Suprapubic skin (tissue), 4 donors: ENCODE measurements at regions not wholly inside any gene's neighbourhood (a gene's known extent, or its start where the extent isn't known, plus 50 kb on each side); places are given as distances from the start of the nearest gene placed in this dataset.

ENCODE experiments used
- DNase-seq, 2 donors: peaks; one replicate each; pipeline ENCODE4 v3.0.0-alpha.2; 2019; ENCODE audit warnings: low spot score in 2 of 2
- H3K27ac ChIP-seq: fragments of 200-600 bp; sonication (generic); one replicate; pipeline ENCODE4 v1.5.1; 2019
- H3K27me3 ChIP-seq: fragments of 200-600 bp; sonication (generic); one replicate; pipeline ENCODE4 v1.5.1; 2019
- H3K36me3 ChIP-seq: fragments of 200-600 bp; sonication (generic); one replicate; pipeline ENCODE4 v1.5.1; 2019
- H3K4me1 ChIP-seq: fragments of 200-600 bp; sonication (generic); one replicate; pipeline ENCODE4 v1.5.1; 2019
- H3K4me3 ChIP-seq: fragments of 200-600 bp; sonication (generic); one replicate; pipeline ENCODE4 v1.5.1; 2019; ENCODE audit warnings: mild to moderate bottlenecking
- H3K9me3 ChIP-seq: fragments of 200-600 bp; sonication (generic); one replicate; pipeline ENCODE4 v1.5.1; 2019
- EP300 ChIP-seq: sonication (generic); formaldehyde crosslinking; IDR thresholded peaks from one replicate; pipeline ENCODE4 v1.6.1; 2017; ENCODE audit warnings: antibody characterized with exemption
- POLR2A ChIP-seq, 2 donors: fragments of 450-650 bp; IDR thresholded peaks; one replicate each; pipeline ENCODE4 v1.6.1; 2017; ENCODE audit warnings: antibody characterized with exemption in 2 of 2, mild to moderate bottlenecking in 2 of 2, moderate library complexity in 2 of 2
- POLR2AphosphoS5 ChIP-seq, 3 donors: sonication (generic); formaldehyde crosslinking; IDR thresholded peaks; one replicate each; pipeline ENCODE4 v1.6.1; 2017; ENCODE audit warnings: antibody characterized with exemption in 3 of 3
- WGBS: methylation state at CpG from one replicate; pipeline ENCODE4 v1.1.5; 2018; 5-methylcytosine and 5-hydroxymethylcytosine counted together
- TF ChIP-seq, protein P1 (sequence below), 2 donors: fragments of 200-600 bp in 1 of 2; fragments of 450-650 bp in 1 of 2; sonication (generic) in 1 of 2; IDR thresholded peaks; one replicate each; pipeline ENCODE4 v1.5.1; 2016 to 2019; ENCODE audit warnings: antibody characterized with exemption in 2 of 2, mild to moderate bottlenecking in 1 of 2, moderate library complexity in 1 of 2

DNA sequence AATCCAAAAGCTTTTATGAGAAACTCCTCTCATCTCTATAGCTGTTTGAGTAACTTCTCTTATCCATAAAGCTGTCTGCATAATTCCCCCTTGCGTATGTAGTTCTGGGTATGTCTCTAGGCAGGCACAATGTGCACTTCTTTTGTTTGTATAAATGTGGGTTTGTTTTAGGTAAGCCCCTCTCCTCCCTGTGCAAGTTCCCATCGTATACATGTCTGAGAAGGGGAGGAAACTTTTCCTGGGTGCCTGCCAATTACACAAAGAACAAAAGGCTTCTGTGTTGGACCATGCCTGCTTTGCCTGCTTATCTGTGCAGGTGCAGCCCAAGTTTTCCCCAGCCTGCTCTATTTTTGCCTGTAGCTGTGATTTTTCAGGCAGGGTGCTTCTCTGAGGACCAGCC is 96.7 kb downstream of the CCER1 start:
- Histone ChIP-seq H3K9me3 (no peaks in the 10 kb centered on the region), H3K36me3 (no peaks in the 10 kb centered on the region), H3K4me1 (peaks cover 3% of the 10 kb centered on the region), H3K27ac (no peak overlapping the region), H3K27me3 (no peaks in the 10 kb centered on the region), H3K4me3 (no peak overlapping the region)
- TF ChIP-seq POLR2AphosphoS5 (IDR thresholded peaks at IDR 0.05) = no peak
- TF ChIP-seq, protein P1, sequence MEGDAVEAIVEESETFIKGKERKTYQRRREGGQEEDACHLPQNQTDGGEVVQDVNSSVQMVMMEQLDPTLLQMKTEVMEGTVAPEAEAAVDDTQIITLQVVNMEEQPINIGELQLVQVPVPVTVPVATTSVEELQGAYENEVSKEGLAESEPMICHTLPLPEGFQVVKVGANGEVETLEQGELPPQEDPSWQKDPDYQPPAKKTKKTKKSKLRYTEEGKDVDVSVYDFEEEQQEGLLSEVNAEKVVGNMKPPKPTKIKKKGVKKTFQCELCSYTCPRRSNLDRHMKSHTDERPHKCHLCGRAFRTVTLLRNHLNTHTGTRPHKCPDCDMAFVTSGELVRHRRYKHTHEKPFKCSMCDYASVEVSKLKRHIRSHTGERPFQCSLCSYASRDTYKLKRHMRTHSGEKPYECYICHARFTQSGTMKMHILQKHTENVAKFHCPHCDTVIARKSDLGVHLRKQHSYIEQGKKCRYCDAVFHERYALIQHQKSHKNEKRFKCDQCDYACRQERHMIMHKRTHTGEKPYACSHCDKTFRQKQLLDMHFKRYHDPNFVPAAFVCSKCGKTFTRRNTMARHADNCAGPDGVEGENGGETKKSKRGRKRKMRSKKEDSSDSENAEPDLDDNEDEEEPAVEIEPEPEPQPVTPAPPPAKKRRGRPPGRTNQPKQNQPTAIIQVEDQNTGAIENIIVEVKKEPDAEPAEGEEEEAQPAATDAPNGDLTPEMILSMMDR (IDR thresholded peaks at IDR 0.05) = no peak
- TF ChIP-seq POLR2A (IDR thresholded peaks at IDR 0.05) = no peak
- TF ChIP-seq EP300 = no peak
- 40% methylated on average over 2 of the region's 2 CpGs for WGBS
- no peak for DNase-seq

DNA sequence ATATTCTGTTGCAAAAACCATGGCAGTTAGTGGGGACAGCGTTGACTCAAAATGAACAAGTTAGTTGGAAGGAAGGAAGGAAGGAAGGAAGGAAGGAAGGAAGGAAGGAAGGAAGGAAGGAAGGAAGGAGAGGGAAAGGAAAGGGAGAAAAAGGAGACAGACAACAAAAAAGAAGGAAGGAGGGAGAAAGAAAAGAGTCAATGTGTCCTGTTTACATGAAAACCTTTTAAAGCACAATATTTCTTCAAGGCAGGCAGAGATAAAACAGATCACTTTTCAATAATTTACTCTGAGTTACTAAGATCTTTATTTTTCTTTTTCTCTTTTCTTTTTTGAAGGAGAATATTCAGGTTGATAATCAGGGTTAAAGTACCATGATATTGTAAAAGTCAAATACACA is 99.4 kb downstream of the CCER1 start:
- H3K36me3 ChIP-seq = no peaks in the 10 kb centered on the region
- no peak overlapping the region for H3K27ac ChIP-seq
- WGBS = 72% methylated on average over 1 of the region's 1 CpG
- H3K27me3 ChIP-seq = no peaks in the 10 kb centered on the region
- TF ChIP-seq POLR2A (IDR thresholded peaks at IDR 0.05) (no peak), POLR2AphosphoS5 (IDR thresholded peaks at IDR 0.05) (no peak), EP300 (no peak)
- TF ChIP-seq, protein P1 (IDR thresholded peaks at IDR 0.05) = no peak
- peaks cover 3% of the 10 kb centered on the region for H3K4me1 ChIP-seq
- H3K9me3 ChIP-seq = no peaks in the 10 kb centered on the region
- DNase-seq = no peak
- H3K4me3 ChIP-seq = no peak overlapping the region

DNA sequence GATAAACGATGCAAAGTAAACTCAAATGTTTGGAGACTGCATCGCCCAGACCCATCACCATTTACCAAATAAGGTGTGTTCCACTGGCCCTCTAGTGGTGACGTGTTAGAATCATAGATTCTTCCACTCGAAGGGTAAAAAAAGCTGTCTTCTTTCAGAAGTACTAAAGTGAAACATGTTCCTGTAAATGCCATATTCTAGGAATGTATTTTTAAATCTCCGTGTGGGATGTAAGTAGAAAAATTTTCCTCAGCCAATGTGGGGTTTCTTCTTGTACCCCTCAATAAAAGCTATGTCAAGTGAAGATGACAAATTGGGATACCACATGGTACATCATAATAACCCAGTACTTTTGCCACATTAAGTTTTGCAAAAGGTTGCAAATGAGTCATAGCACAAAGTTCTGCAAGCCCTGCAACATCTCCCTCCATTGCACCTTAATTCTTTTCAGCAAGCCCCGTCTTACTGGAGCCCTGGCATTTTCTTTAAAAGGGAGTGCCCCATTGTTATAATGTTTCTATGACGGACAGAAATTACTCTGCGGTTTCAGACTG is 100.8 kb downstream of the CCER1 start:
- TF ChIP-seq, protein P1 (IDR thresholded peaks at IDR 0.05) = peak; percentile 47 to 57
- no peak for TF ChIP-seq POLR2AphosphoS5 (IDR thresholded peaks at IDR 0.05)
- TF ChIP-seq EP300 = no peak
- no peaks in the 10 kb centered on the region for H3K36me3 ChIP-seq
- H3K4me3 ChIP-seq = no peak overlapping the region
- DNase-seq = no peak
- H3K9me3 ChIP-seq = no peaks in the 10 kb centered on the region
- WGBS = 30% methylated on average over 8 of the region's 8 CpGs
- peaks cover 3% of the 10 kb centered on the region for H3K4me1 ChIP-seq
- H3K27me3 ChIP-seq = no peaks in the 10 kb centered on the region
- H3K27ac ChIP-seq = no peak overlapping the region

DNA sequence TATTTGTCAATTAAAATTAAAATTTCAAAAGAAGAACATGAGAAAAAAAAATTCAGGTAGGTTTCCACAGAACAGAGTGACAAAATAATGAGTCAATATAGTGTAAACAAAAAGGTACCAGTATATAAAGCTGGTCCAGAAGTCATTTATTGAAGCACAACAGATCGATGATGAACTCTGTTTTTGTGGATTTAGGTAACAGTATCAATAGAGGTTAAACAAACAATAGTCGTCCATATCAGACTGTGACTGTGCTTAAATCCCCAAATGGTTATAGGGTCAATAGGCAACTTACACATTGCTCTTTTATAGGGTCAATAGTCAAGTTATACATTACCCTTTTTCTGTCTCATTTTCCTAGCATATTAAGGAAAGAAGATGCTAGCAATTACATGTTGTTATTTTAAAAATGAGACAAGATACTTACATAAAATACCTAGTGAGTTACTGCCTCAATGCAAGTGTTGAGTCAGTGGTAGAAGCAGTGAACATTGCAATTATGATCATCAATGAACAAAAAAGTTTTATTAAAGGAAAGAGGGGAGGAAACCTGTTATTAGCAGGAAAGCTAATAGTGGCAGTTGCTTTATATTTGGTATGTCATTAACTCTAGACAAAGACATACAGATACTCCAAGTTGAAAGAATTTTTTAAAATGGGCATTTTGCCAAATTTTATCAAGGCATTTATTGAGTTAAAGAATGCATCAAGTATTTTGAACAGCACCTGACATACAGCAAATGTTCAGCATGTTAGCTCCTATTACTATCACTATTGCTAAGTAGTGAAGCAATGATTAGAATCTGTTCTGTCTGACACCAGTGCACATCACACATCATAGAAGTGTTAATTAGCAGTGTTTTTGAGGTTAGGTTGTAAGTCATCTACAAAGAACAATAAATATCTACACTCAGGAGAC is 102.9 kb downstream of the CCER1 start:
- no peaks in the 10 kb centered on the region for H3K9me3 ChIP-seq
- H3K27me3 ChIP-seq = no peaks in the 10 kb centered on the region
- TF ChIP-seq POLR2A (IDR thresholded peaks at IDR 0.05) = no peak
- TF ChIP-seq, protein P1 (IDR thresholded peaks at IDR 0.05) = no peak
- no peak overlapping the region for H3K4me3 ChIP-seq
- WGBS = 91% methylated on average over 2 of the region's 2 CpGs
- no peak overlapping the region for H3K27ac ChIP-seq
- H3K36me3 ChIP-seq = no peaks in the 10 kb centered on the region
- H3K4me1 ChIP-seq = no peaks in the 10 kb centered on the region
- no peak for DNase-seq

DNA sequence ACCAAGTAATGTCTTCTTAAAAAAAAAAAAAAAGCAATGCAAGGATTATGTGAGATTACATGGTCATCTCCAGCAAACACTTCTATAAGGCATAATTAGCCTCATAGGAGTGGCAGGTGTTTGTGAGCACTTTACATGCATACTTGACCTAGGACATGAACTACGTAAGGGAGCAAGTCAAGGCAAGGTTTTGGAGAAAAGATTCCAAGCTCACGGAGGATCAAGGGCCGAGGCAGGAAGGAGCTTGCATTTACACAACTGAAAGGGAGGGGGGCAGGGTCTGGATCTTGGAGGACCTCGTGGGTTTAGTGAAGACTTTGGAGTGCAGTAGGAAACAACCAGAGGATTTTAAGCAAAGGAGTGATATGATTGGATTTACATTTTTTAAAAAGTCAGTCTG is 112.5 kb downstream of the CCER1 start:
- H3K36me3 ChIP-seq = no peaks in the 10 kb centered on the region
- 38% methylated on average over 4 of the region's 4 CpGs for WGBS
- no peak overlapping the region for H3K4me3 ChIP-seq
- no peak for DNase-seq
- TF ChIP-seq POLR2AphosphoS5 (IDR thresholded peaks at IDR 0.05) = no peak
- TF ChIP-seq, protein P1 (IDR thresholded peaks at IDR 0.05) = no peak
- no peak for TF ChIP-seq EP300
- no peak for TF ChIP-seq POLR2A (IDR thresholded peaks at IDR 0.05)
- no peaks in the 10 kb centered on the region for H3K27me3 ChIP-seq
- no peak overlapping the region for H3K27ac ChIP-seq
- H3K4me1 ChIP-seq = no peaks in the 10 kb centered on the region
- H3K9me3 ChIP-seq = no peaks in the 10 kb centered on the region
